NCI-H1092 (cell line): ENCODE measurements at regions not wholly inside any gene's neighbourhood (a gene's known extent, or its start where the extent isn't known, plus 50 kb on each side); places are given as distances from the start of the nearest gene placed in this dataset.

ENCODE experiments used
- DNase-seq: peaks from one replicate; lab custom pipeline; 2025; lab: John Stamatoyannopoulos, UW

GRCh38 chr13:58190577-58190976 lies 559.0 kb downstream of the PCDH17 start:
- DNase-seq = no peak

GRCh38 chr13:58191754-58192153 lies 560.2 kb downstream of the PCDH17 start:
- DNase-seq = no peak

GRCh38 chr13:58202099-58202498 lies 570.6 kb downstream of the PCDH17 start:
- no peak for DNase-seq

- DNase-seq = no peak
Measured at GRCh38 chr13:58207501-58207900, 576.0 kb downstream of the PCDH17 start.

GRCh38 chr13:58235454-58235853 lies 603.9 kb downstream of the PCDH17 start:
- no peak for DNase-seq

- no peak for DNase-seq
Measured at GRCh38 chr13:58238972-58239773, 607.6 kb downstream of the PCDH17 start.

- no peak for DNase-seq
Measured at GRCh38 chr13:58239774-58240268, 608.3 kb downstream of the PCDH17 start.

- no peak for DNase-seq
Measured at GRCh38 chr13:58247080-58247479, 615.5 kb downstream of the PCDH17 start.

- no peak for DNase-seq
Measured at GRCh38 chr13:58254943-58255342, 623.4 kb downstream of the PCDH17 start.

- DNase-seq = no peak
Measured at GRCh38 chr13:58266271-58266670, 634.7 kb downstream of the PCDH17 start.

- no peak for DNase-seq
Measured at GRCh38 chr13:58298556-58299135, 667.1 kb downstream of the PCDH17 start.

- no peak for DNase-seq
Measured at GRCh38 chr13:58300224-58300623, 668.7 kb downstream of the PCDH17 start.

GRCh38 chr13:58300974-58301681 lies 669.6 kb downstream of the PCDH17 start:
- no peak for DNase-seq

GRCh38 chr13:58302349-58302748 lies 670.8 kb downstream of the PCDH17 start:
- peak; percentile 39 for DNase-seq

- no peak for DNase-seq
Measured at GRCh38 chr13:58306062-58306461, 674.5 kb downstream of the PCDH17 start.

- DNase-seq = no peak
Measured at GRCh38 chr13:58313219-58313618, 681.7 kb downstream of the PCDH17 start.

GRCh38 chr13:58318495-58319167 lies 687.1 kb downstream of the PCDH17 start:
- DNase-seq = no peak

- DNase-seq = no peak
Measured at GRCh38 chr13:58324161-58324560, 692.6 kb downstream of the PCDH17 start.

- no peak for DNase-seq
Measured at GRCh38 chr13:58329746-58330145, 698.2 kb downstream of the PCDH17 start.

- no peak for DNase-seq
Measured at GRCh38 chr13:58340895-58341294, 709.4 kb downstream of the PCDH17 start.

- DNase-seq = no peak
Measured at GRCh38 chr13:58341318-58341717, 709.8 kb downstream of the PCDH17 start.

- no peak for DNase-seq
Measured at GRCh38 chr13:58343076-58343475, 711.5 kb downstream of the PCDH17 start.
